ENCODE measurements at regions not wholly inside any gene's neighbourhood (a gene's known extent, or its start where the extent isn't known, plus 50 kb on each side); places are given as distances from the start of the nearest gene placed in this dataset.

DNA sequence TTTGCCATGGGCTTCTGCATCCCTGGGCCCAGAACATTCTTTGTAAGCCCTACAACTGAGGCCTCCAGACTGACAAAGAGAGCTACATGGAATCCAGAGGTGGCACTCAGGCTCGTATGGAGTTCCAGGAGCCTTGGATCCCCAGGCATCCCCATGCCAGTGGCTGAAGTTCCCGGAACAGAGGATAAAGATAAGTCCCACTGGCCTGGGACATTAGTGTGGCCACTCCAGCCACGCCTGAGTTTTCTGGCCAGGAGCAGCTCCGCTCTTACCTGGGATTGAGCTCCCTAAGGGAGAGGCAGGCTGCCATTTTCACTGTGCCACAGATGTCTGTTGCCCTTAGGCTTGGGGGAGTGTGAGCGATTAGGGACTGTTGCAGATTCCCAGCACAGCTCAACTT lies 656.3 kb upstream of the FAM174A start:
- TF ChIP-seq, protein P1, sequence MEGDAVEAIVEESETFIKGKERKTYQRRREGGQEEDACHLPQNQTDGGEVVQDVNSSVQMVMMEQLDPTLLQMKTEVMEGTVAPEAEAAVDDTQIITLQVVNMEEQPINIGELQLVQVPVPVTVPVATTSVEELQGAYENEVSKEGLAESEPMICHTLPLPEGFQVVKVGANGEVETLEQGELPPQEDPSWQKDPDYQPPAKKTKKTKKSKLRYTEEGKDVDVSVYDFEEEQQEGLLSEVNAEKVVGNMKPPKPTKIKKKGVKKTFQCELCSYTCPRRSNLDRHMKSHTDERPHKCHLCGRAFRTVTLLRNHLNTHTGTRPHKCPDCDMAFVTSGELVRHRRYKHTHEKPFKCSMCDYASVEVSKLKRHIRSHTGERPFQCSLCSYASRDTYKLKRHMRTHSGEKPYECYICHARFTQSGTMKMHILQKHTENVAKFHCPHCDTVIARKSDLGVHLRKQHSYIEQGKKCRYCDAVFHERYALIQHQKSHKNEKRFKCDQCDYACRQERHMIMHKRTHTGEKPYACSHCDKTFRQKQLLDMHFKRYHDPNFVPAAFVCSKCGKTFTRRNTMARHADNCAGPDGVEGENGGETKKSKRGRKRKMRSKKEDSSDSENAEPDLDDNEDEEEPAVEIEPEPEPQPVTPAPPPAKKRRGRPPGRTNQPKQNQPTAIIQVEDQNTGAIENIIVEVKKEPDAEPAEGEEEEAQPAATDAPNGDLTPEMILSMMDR (IDR thresholded peaks at IDR 0.05), result no peak
- TF ChIP-seq ZFX (IDR thresholded peaks at IDR 0.05; ENCODE audit: borderline replicate concordance), result no peak
- H3K27ac ChIP-seq, result no peak overlapping the region

DNA sequence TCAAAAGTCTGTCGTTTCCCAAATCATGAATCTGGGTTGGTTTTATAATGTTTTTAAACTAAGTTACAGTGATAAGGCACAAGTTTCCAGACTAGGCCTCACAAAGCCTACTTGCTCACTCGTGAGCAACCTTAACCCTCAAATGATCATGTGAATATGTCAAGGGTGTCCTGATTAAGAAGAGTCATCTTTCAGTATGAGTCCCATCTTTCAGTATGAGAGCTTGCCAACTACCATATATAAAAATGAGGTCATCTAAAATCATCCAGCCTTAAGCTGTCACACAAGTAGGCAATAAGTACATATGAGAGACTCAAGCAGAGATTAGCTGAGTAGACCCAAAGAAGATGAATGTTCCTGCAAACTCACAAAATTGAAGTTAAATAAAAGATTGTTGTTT lies 668.4 kb upstream of the FAM174A start:
- no peak for TF ChIP-seq ZFX (IDR thresholded peaks at IDR 0.05; ENCODE audit: borderline replicate concordance)
- TF ChIP-seq, protein P1 (IDR thresholded peaks at IDR 0.05), result no peak
- H3K27ac ChIP-seq, result no peak overlapping the region

DNA sequence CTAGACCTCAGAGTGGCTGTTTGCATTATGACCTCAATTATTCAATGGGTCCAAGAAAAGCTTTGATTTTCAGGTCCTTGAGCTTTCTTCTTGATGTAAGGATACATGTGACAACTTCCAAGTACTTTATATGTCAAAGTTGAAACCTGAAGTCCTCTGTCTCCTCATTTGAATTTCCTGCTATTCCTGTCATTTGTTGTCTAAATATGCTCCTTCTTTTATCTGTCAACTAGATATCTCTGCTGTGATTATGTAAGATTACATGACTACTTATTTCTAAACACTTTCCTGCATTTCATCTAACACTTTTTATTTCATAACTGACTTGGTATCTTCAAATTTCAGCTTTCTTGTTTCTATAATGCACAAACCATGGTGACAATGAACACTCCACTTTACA lies 670.0 kb upstream of the FAM174A start:
- H3K27ac ChIP-seq, result no peak overlapping the region
- TF ChIP-seq, protein P1 (IDR thresholded peaks at IDR 0.05), result no peak
- TF ChIP-seq ZFX (IDR thresholded peaks at IDR 0.05; ENCODE audit: borderline replicate concordance), result no peak

GRCh38 chr5:99835791-99836190 lies 699.4 kb upstream of the FAM174A start:
- TF ChIP-seq ZFX (IDR thresholded peaks at IDR 0.05; ENCODE audit: borderline replicate concordance), result no peak
- TF ChIP-seq, protein P1 (IDR thresholded peaks at IDR 0.05), result no peak

GRCh38 chr5:99827136-99827535 lies 708.0 kb upstream of the FAM174A start:
- TF ChIP-seq, protein P1 (IDR thresholded peaks at IDR 0.05), result no peak
- TF ChIP-seq ZFX (IDR thresholded peaks at IDR 0.05; ENCODE audit: borderline replicate concordance), result no peak
- H3K27ac ChIP-seq, result no peak overlapping the region

More at GRCh38 chr5:99835791-99836190, 699.4 kb upstream of the FAM174A start:
- no peak overlapping the region for H3K27ac ChIP-seq

GRCh38 chr5:99817796-99818195 lies 717.4 kb upstream of the FAM174A start:
- H3K27ac ChIP-seq, result no peak overlapping the region
- no peak for TF ChIP-seq ZFX (IDR thresholded peaks at IDR 0.05; ENCODE audit: borderline replicate concordance)
- TF ChIP-seq, protein P1 (IDR thresholded peaks at IDR 0.05), result no peak

- TF ChIP-seq, protein P1 (IDR thresholded peaks at IDR 0.05), result no peak
- no peak for TF ChIP-seq ZFX (IDR thresholded peaks at IDR 0.05; ENCODE audit: borderline replicate concordance)
- H3K27ac ChIP-seq, result no peak overlapping the region
Observed at GRCh38 chr5:99814321-99815063, 720.7 kb upstream of the FAM174A start.
